SK-N-MC (cell line): ENCODE measurements at regions not wholly inside any gene's neighbourhood (a gene's known extent, or its start where the extent isn't known, plus 50 kb on each side); places are given as distances from the start of the nearest gene placed in this dataset.

Experiments
- EZH2 ChIP-seq: fragments of 200-600 bp; sonication (generic); IDR thresholded peaks from one replicate; pipeline ENCODE4 v1.6.1; 2017; ENCODE audit warnings: antibody characterized with exemption
- POLR2AphosphoS5 ChIP-seq: IDR thresholded peaks from 2 replicates; pipeline ENCODE4 v1.6.1; 2012; ENCODE audit warnings: mild to moderate bottlenecking, low read depth, low read length, borderline replicate concordance

GRCh38 chr7:17044861-17045260 is 163.1 kb upstream of the AGR3 start:
- no peak for TF ChIP-seq POLR2AphosphoS5
- TF ChIP-seq EZH2 = no peak
